ENCODE measurements at regions not wholly inside any gene's neighbourhood (a gene's known extent, or its start where the extent isn't known, plus 50 kb on each side); places are given as distances from the start of the nearest gene placed in this dataset.

GRCh38 chr4:150004481-150004880 is 73.8 kb upstream of the DCLK2 start:
- no peak overlapping the region for H3K4me3 ChIP-seq
- no peak for TF ChIP-seq CTCF (IDR thresholded peaks at IDR 0.05)
- no peak for DNase-seq (ENCODE audit: low spot score)
- peak overlapping the region; percentile 55 to 57 for H3K27ac ChIP-seq

- no peak for DNase-seq (ENCODE audit: low spot score)
- Histone ChIP-seq H3K4me3 (no peak overlapping the region), H3K27ac (peak overlapping the region; percentile 57 to 75)
- TF ChIP-seq CTCF (IDR thresholded peaks at IDR 0.05), result no peak
Measured at GRCh38 chr4:150005537-150005936, 72.7 kb upstream of the DCLK2 start.

GRCh38 chr4:150006197-150006596 is 72.0 kb upstream of the DCLK2 start:
- Histone ChIP-seq H3K27ac (peak overlapping the region; percentile 57 to 75), H3K4me3 (no peak overlapping the region)
- no peak for DNase-seq (ENCODE audit: low spot score)
- TF ChIP-seq CTCF (IDR thresholded peaks at IDR 0.05), result no peak

GRCh38 chr4:150007512-150007911 is 70.7 kb upstream of the DCLK2 start:
- Histone ChIP-seq H3K27ac (peak overlapping the region; percentile 9 to 67), H3K4me3 (no peak overlapping the region)
- no peak for DNase-seq (ENCODE audit: low spot score)
- TF ChIP-seq CTCF (IDR thresholded peaks at IDR 0.05), result no peak

- Histone ChIP-seq H3K27ac (no peak overlapping the region), H3K4me3 (no peak overlapping the region)
- no peak for TF ChIP-seq CTCF (IDR thresholded peaks at IDR 0.05)
- no peak for DNase-seq (ENCODE audit: low spot score)
Measured at GRCh38 chr4:150008546-150008945, 69.7 kb upstream of the DCLK2 start.

GRCh38 chr4:150009533-150009932 is 68.7 kb upstream of the DCLK2 start:
- no peak overlapping the region for H3K4me3 ChIP-seq
- DNase-seq (ENCODE audit: low spot score), result no peak
- no peak overlapping the region for H3K27ac ChIP-seq
- TF ChIP-seq CTCF (IDR thresholded peaks at IDR 0.05), result no peak

GRCh38 chr4:150010525-150011126 is 67.6 kb upstream of the DCLK2 start:
- H3K4me3 ChIP-seq, result no peak overlapping the region
- no peak overlapping the region for H3K27ac ChIP-seq
- DNase-seq (ENCODE audit: low spot score), result no peak
- no peak for TF ChIP-seq CTCF (IDR thresholded peaks at IDR 0.05)

All from coronary artery (tissue), 2 donors.